H1 (cell line): ENCODE measurements at regions not wholly inside any gene's neighbourhood (a gene's known extent, or its start where the extent isn't known, plus 50 kb on each side); places are given as distances from the start of the nearest gene placed in this dataset.

Experiments
- CTCF ChIA-PET: fragments of 300-600 bp; sonication (Branson Sonifier 250); formaldehyde crosslinking; loops from one replicate; lab custom pipeline; 2021; ENCODE audit not compliant: partially characterized antibody; lab: Charles Lee
- POLR2A ChIA-PET: fragments of 300-600 bp; sonication (Branson Sonifier 250); formaldehyde crosslinking; loops from one replicate; lab custom pipeline; 2021; ENCODE audit warnings: inconsistent platforms; ENCODE audit not compliant: partially characterized antibody; lab: Charles Lee
- DNase-seq, 2 experiments: peaks; one replicate each; pipeline versions ENCODE4 v3.0.0 to v3.0.0-alpha.2; 2010 to 2022; ENCODE audit warnings: low spot score in 2 of 2, low read depth in 1 of 2, mixed read lengths in 1 of 2
- FAIRE-seq: peaks from 2 replicates; lab custom pipeline; 2011; peaks lifted over from hg19 to GRCh38; lab: Jason Lieb, UNC
- H2AFZ ChIP-seq: 2 replicates; pipeline ENCODE4 v1.8.1; 2012; ENCODE audit warnings: low read length, inconsistent platforms
- H2AK5ac ChIP-seq: 2 replicates; pipeline ENCODE4 v1.6.1; 2013; ENCODE audit warnings: low read depth, low read length
- H2BK120ac ChIP-seq: replicated peaks from 2 replicates; pipeline ENCODE3; 2013; ENCODE audit warnings: low read depth, low read length, inconsistent platforms
- H2BK12ac ChIP-seq: 2 replicates; pipeline ENCODE4 v1.6.1; 2013; ENCODE audit warnings: low read depth, low read length
- H2BK15ac ChIP-seq: 2 replicates; pipeline ENCODE4 v1.6.1; 2013; ENCODE audit warnings: low read length
- H2BK20ac ChIP-seq: 2 replicates; pipeline ENCODE4 v1.6.1; 2013; ENCODE audit warnings: low read length
- H2BK5ac ChIP-seq: 2 replicates; pipeline ENCODE4 v1.6.1; 2013; ENCODE audit warnings: low read depth, low read length
- H3K14ac ChIP-seq: 2 replicates; pipeline ENCODE4 v1.6.1; 2013; ENCODE audit warnings: inconsistent platforms; ENCODE audit not compliant: insufficient read length
- H3K18ac ChIP-seq: 2 replicates; pipeline ENCODE4 v1.6.1; 2013; ENCODE audit warnings: low read length; ENCODE audit errors: extremely low read depth
- H3K23ac ChIP-seq: 2 replicates; pipeline ENCODE4 v1.6.1; 2013; ENCODE audit warnings: inconsistent platforms; ENCODE audit not compliant: insufficient read length
- H3K23me2 ChIP-seq: 2 replicates; pipeline ENCODE4 v1.6.1; 2013; ENCODE audit warnings: low read depth, low read length
- H3K27ac ChIP-seq: 2 replicates; pipeline ENCODE4 v1.6.1; 2011; ENCODE audit warnings: low read depth, low read length, inconsistent platforms
- H3K27me3 ChIP-seq, 4 experiments: replicated peaks in 1 of 4; 1 replicate in 1 of 4; 2 replicates in 3 of 4; pipeline versions ENCODE4 v1.6.1 to v1.8.1; 2011 to 2013; ENCODE audit warnings: low read length in 3 of 4, mild to moderate bottlenecking in 3 of 4, inconsistent platforms in 2 of 4, mixed read lengths in 2 of 4, moderate library complexity in 1 of 4; ENCODE audit not compliant: control insufficient read depth in 3 of 4, insufficient read depth in 3 of 4; ENCODE audit errors: extremely low read depth in 1 of 4
- H3K36me3 ChIP-seq, 4 experiments: 2 replicates each; pipeline versions ENCODE4 v1.6.1 to v1.8.1; 2011 to 2013; ENCODE audit warnings: mild to moderate bottlenecking in 4 of 4, low read length in 3 of 4, moderate library complexity in 2 of 4, control low read depth in 1 of 4, inconsistent platforms in 1 of 4; ENCODE audit not compliant: insufficient read depth in 4 of 4, control insufficient read depth in 2 of 4
- H3K4ac ChIP-seq: replicated peaks from 2 replicates; pipeline ENCODE3; 2013; ENCODE audit warnings: low read length, low read depth, mixed read lengths, inconsistent platforms; ENCODE audit not compliant: insufficient read length
- H3K4me1 ChIP-seq, 4 experiments: replicated peaks in 1 of 4; 1 replicate in 1 of 4; 2 replicates in 3 of 4; pipeline versions ENCODE4 v1.6.1 to v1.8.1; 2011 to 2013; ENCODE audit warnings: low read length in 3 of 4, inconsistent platforms in 2 of 4, mixed read lengths in 1 of 4; ENCODE audit not compliant: insufficient read depth in 4 of 4, control insufficient read depth in 3 of 4
- H3K4me2 ChIP-seq, 2 experiments: 2 replicates each; pipeline versions ENCODE4 v1.6.1 to v1.8.1; 2011 to 2013; ENCODE audit warnings: low read depth in 2 of 2, low read length in 2 of 2, control low read depth in 1 of 2, inconsistent platforms in 1 of 2, mild to moderate bottlenecking in 1 of 2; ENCODE audit not compliant: insufficient read depth in 1 of 2
- H3K4me3 ChIP-seq, 4 experiments: fragments of 200-600, 300-600 bp in 1 of 4; sonication (generic), shearing (Covaris generic), sonication (Bioruptor Twin) in 1 of 4; 2 replicates each; pipeline versions ENCODE4 v1.5.1 to v1.8.1; 2011 to 2016; ENCODE audit warnings: low read length in 4 of 4, low read depth in 3 of 4, control low read depth in 2 of 4, inconsistent platforms in 2 of 4, mild to moderate bottlenecking in 2 of 4, mixed read lengths in 1 of 4, moderate library complexity in 1 of 4; ENCODE audit not compliant: insufficient read depth in 2 of 4; ENCODE audit errors: extremely low read depth in 1 of 4
- H3K56ac ChIP-seq: replicated peaks from 2 replicates; pipeline ENCODE3; 2013; ENCODE audit warnings: low read depth, mild to moderate bottlenecking, mixed read lengths, low read length, inconsistent platforms; ENCODE audit not compliant: insufficient read length
- H3K79me1 ChIP-seq: 2 replicates; pipeline ENCODE4 v1.6.1; 2013; ENCODE audit warnings: low read depth, low read length, control low read depth
- H3K79me2 ChIP-seq, 2 experiments: 2 replicates each; pipeline versions ENCODE4 v1.6.1 to v1.8.1; 2012 to 2013; ENCODE audit warnings: low read length in 2 of 2, mild to moderate bottlenecking in 2 of 2, inconsistent platforms in 1 of 2; ENCODE audit not compliant: insufficient read depth in 2 of 2, control insufficient read depth in 1 of 2
- H3K9ac ChIP-seq, 4 experiments: replicated peaks in 1 of 4; 1 replicate in 1 of 4; 2 replicates in 3 of 4; pipeline versions ENCODE4 v1.6.1 to v1.8.1; 2011 to 2013; ENCODE audit warnings: low read depth in 3 of 4, low read length in 3 of 4, control low read depth in 2 of 4, mild to moderate bottlenecking in 2 of 4, moderate library complexity in 2 of 4, inconsistent platforms in 1 of 4; ENCODE audit errors: extremely low read depth in 1 of 4
- H3K9me3 ChIP-seq, 2 experiments: 2 replicates each; pipeline versions ENCODE4 v1.6.1 to v1.8.1; 2012 to 2013; ENCODE audit warnings: mild to moderate bottlenecking in 2 of 2, moderate library complexity in 2 of 2, control low read depth in 1 of 2, inconsistent platforms in 1 of 2, low read depth in 1 of 2, low read length in 1 of 2, mixed read lengths in 1 of 2; ENCODE audit not compliant: insufficient read depth in 2 of 2
- H4K20me1 ChIP-seq, 2 experiments: replicated peaks in 1 of 2; 2 replicates each; pipeline versions ENCODE3 to v1.8.1; 2011 to 2013; ENCODE audit warnings: inconsistent platforms in 2 of 2, low read length in 2 of 2, mild to moderate bottlenecking in 1 of 2; ENCODE audit not compliant: insufficient read depth in 2 of 2, control insufficient read depth in 1 of 2
- H4K5ac ChIP-seq: 2 replicates; pipeline ENCODE4 v1.6.1; 2013; ENCODE audit warnings: low read length, low read depth, mixed read lengths, inconsistent platforms; ENCODE audit not compliant: insufficient read length
- H4K8ac ChIP-seq: 2 replicates; pipeline ENCODE4 v1.8.0; 2013; ENCODE audit warnings: mild to moderate bottlenecking, moderate library complexity, low read length, inconsistent platforms; ENCODE audit not compliant: insufficient read depth; ENCODE audit errors: extremely low read depth
- H4K91ac ChIP-seq: replicated peaks from 2 replicates; pipeline ENCODE3; 2013; ENCODE audit warnings: low read length, mixed read lengths, inconsistent platforms; ENCODE audit not compliant: insufficient read length
- BCL11A ChIP-seq, 2 experiments: IDR thresholded peaks; one replicate each; pipeline ENCODE4 v1.6.1; 2011; ENCODE audit warnings: low read depth in 2 of 2, low read length in 2 of 2, mild to moderate bottlenecking in 2 of 2
- CBX5 ChIP-seq: fragments of 300-800, 300-1000 bp; sonication (generic); IDR thresholded peaks from 2 replicates; pipeline ENCODE4 v1.7.1; 2016; ENCODE audit warnings: antibody characterized with exemption, low read length, low read depth
- EP300 ChIP-seq, 2 experiments: IDR thresholded peaks; 1 replicate in 1 of 2; 2 replicates in 1 of 2; pipeline ENCODE4 v1.6.1; 2011 to 2012; ENCODE audit warnings: low read depth in 2 of 2, low read length in 2 of 2, mild to moderate bottlenecking in 2 of 2, borderline replicate concordance in 1 of 2, inconsistent platforms in 1 of 2, moderate library complexity in 1 of 2
- FOSL1 ChIP-seq: IDR thresholded peaks from 2 replicates; pipeline ENCODE4 v1.6.1; 2011; ENCODE audit warnings: mild to moderate bottlenecking, low read depth, low read length, moderate library complexity; ENCODE audit not compliant: insufficient read depth
- GABPA ChIP-seq: IDR thresholded peaks from 2 replicates; pipeline ENCODE4 v1.6.1; 2011; ENCODE audit warnings: mild to moderate bottlenecking, low read length, moderate library complexity, borderline replicate concordance; ENCODE audit not compliant: insufficient read depth
- TAF1 ChIP-seq: IDR thresholded peaks from 2 replicates; pipeline ENCODE4 v1.6.1; 2011; ENCODE audit warnings: mild to moderate bottlenecking, low read depth, low read length
- TCF12 ChIP-seq: IDR thresholded peaks from 2 replicates; pipeline ENCODE4 v1.6.1; 2011; ENCODE audit warnings: low read depth, mild to moderate bottlenecking, low read length
- WGBS, 2 experiments: shearing (Covaris generic) in 1 of 2; methylation state at CpG; one replicate each; pipeline versions ENCODE4 v1.1.6 to v1.1.7; 2013 to 2015; ENCODE audit warnings: low lambda C conversion rate in 2 of 2, mixed read lengths in 2 of 2, inconsistent platforms in 1 of 2, low coverage in 1 of 2, missing lambda C conversion rate in 1 of 2; ENCODE audit not compliant: insufficient replicate concordance in 2 of 2, insufficient coverage in 1 of 2, insufficient read length in 1 of 2; ENCODE audit errors: extremely low coverage in 1 of 2, missing lambda C conversion rate in 1 of 2; 5-methylcytosine and 5-hydroxymethylcytosine counted together

GRCh38 chr21:14751602-14752344, 205.7 kb upstream of the SAMSN1 start:
- Histone ChIP-seq H3K4ac (no peak overlapping the region), H3K27ac (no peak overlapping the region), H3K18ac (no peak overlapping the region), H3K4me2 (no peak overlapping the region), H2BK5ac (no peak overlapping the region), H2BK20ac (no peak overlapping the region), H3K79me2 (no peaks in the 10 kb centered on the region), H3K27me3 (peaks cover 0 to 1% (median 0%) of the 10 kb centered on the region in 4 experiments; a peak in 1 of 7 replicates), H3K23me2 (no peaks in the 10 kb centered on the region), H3K14ac (no peak overlapping the region), H3K4me3 (no peak overlapping the region), H4K8ac (no peak overlapping the region), H3K36me3 (no peaks in the 10 kb centered on the region), H3K4me1 (no peaks in the 10 kb centered on the region), H2AFZ (no peak overlapping the region), H4K20me1 (no peaks in the 10 kb centered on the region), H4K91ac (no peak overlapping the region), H4K5ac (no peak overlapping the region), H3K9ac (no peak overlapping the region), H2BK12ac (no peak overlapping the region), H2BK15ac (no peak overlapping the region), H2AK5ac (no peak overlapping the region)
- CTCF ChIA-PET = no interaction called here
- 85 to 100% methylated on average over 1 to 2 of the region's 2 CpGs for WGBS, 2 experiments
- DNase-seq (no peak), FAIRE-seq (no peak)
- no peak for TF ChIP-seq CBX5
- no peak for TF ChIP-seq TCF12
- TF ChIP-seq GABPA = no peak
- no peak for TF ChIP-seq TAF1
- no peak for TF ChIP-seq EP300 (IDR thresholded peaks at IDR 0.05; ENCODE audit: borderline replicate concordance in 1 of 2, low read depth in 2 of 2, low read length in 2 of 2)
- TF ChIP-seq BCL11A (IDR thresholded peaks at IDR 0.05; ENCODE audit: low read depth in 2 of 2, low read length in 2 of 2) = no peak
- no peak for TF ChIP-seq FOSL1
- TF ChIP-seq, all 59 proteins: peak for 0
- POLR2A ChIA-PET = no interaction called here
- no peaks in the 10 kb centered on the region for H3K9me3 ChIP-seq
- no peak overlapping the region for H3K23ac ChIP-seq
- H3K56ac ChIP-seq = no peak overlapping the region
- no peaks in the 10 kb centered on the region for H3K79me1 ChIP-seq
- H2BK120ac ChIP-seq = no peak overlapping the region
